ENCODE measurements at regions not wholly inside any gene's neighbourhood (a gene's known extent, or its start where the extent isn't known, plus 50 kb on each side); places are given as distances from the start of the nearest gene placed in this dataset.
A peak's percentile ranks its signal among the peaks of the same experiment; 100 is the strongest.

DNA sequence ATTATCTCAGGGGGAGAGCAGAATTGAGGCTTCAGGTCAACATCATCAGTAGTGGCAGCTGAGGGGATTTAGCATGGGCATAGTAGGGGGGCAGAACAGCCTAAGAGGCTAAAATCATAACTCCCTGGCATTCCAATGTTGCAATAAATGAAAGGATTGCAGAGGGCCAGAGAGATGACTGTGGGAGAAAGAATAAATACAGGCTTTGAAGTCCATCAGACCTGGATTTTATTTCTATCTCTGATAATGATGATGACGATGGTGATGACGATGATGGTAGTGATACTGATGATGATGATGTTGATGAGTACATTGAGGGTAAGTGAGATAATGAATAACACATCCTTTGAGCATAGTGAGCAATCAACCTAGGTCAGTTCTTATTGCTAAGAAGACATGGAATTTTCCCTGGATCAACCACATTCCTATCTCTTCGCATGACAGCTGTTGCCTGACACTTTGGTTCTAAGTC is 107.4 kb upstream of the CDH11 start:
- ChIA-PET CTCF (no interaction called here), POLR2A (no interaction called here)
- Histone ChIP-seq H3K27me3 (ENCODE audit: control insufficient read depth, insufficient read depth, low read length) (no peaks in the 10 kb centered on the region), H3K36me3 (ENCODE audit: control insufficient read depth, insufficient read depth, low read length) (no peaks in the 10 kb centered on the region), H3K4me3 (ENCODE audit: low read depth, low read length) (no peak overlapping the region)
- peak; percentile 8 for DNase-seq (ENCODE audit: low read depth)
- TF ChIP-seq, protein P1, sequence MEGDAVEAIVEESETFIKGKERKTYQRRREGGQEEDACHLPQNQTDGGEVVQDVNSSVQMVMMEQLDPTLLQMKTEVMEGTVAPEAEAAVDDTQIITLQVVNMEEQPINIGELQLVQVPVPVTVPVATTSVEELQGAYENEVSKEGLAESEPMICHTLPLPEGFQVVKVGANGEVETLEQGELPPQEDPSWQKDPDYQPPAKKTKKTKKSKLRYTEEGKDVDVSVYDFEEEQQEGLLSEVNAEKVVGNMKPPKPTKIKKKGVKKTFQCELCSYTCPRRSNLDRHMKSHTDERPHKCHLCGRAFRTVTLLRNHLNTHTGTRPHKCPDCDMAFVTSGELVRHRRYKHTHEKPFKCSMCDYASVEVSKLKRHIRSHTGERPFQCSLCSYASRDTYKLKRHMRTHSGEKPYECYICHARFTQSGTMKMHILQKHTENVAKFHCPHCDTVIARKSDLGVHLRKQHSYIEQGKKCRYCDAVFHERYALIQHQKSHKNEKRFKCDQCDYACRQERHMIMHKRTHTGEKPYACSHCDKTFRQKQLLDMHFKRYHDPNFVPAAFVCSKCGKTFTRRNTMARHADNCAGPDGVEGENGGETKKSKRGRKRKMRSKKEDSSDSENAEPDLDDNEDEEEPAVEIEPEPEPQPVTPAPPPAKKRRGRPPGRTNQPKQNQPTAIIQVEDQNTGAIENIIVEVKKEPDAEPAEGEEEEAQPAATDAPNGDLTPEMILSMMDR (IDR thresholded peaks at IDR 0.05; ENCODE audit: insufficient read depth, low read depth, low read length), result no peak

DNA sequence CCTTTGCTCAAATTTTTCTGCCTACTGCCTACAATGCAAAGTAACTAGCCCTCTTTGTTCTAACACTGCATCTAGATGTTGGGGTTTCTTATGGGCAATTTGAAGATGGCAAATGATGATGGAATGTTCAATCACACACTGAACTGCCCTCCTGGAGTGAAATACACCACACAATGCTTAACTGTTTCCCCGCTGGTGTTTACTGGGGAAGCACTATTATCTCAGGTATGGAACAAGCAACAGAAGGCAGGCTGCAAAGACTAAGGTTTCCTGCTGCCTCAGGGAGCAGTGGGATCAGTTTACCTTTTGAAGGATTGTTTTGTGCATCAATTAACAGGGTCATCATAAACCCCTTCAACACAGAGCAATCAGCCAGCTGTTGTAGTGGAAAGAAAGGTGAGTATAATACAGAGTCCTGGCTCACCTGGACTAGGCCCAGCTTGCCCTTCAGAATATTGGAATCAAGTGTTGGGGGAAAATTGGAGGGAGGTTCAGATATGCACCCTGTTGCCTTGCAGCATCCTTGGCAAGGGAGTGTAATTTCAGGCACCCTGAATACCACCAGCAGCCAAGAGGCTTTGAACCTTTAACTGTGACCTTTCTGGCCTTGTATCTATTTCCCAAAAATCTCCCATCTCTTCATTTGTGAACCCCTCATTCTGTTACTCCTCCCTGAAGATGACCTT is 105.4 kb upstream of the CDH11 start:
- DNase-seq (ENCODE audit: low read depth), result no peak
- POLR2A ChIA-PET, result no interaction called here
- TF ChIP-seq, protein P1 (IDR thresholded peaks at IDR 0.05; ENCODE audit: insufficient read depth, low read depth, low read length), result no peak
- Histone ChIP-seq H3K4me3 (ENCODE audit: low read depth, low read length) (no peak overlapping the region), H3K27me3 (ENCODE audit: control insufficient read depth, insufficient read depth, low read length) (no peaks in the 10 kb centered on the region), H3K36me3 (ENCODE audit: control insufficient read depth, insufficient read depth, low read length) (no peaks in the 10 kb centered on the region)
- CTCF ChIA-PET, result no interaction called here

DNA sequence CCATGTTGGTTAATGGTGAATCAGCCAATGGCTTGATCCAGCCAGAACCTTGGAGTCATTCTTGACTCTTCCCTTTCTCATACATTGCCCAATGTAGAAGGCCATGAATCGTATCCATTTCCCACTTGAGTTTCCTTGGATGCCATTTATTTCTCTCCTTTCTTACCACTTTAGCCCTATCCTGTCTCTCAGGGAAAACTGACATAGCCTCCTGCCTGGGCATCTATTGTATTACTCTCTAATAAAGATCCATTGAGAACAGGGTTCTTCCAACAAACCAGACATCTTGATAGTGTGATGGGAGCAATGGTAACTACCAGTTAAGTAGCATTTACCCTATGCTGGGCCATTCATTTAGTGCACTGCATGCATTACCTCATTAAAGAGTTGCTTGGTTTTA is 104.2 kb upstream of the CDH11 start:
- Histone ChIP-seq H3K4me3 (ENCODE audit: low read depth, low read length) (no peak overlapping the region), H3K36me3 (ENCODE audit: control insufficient read depth, insufficient read depth, low read length) (no peaks in the 10 kb centered on the region), H3K27me3 (ENCODE audit: control insufficient read depth, insufficient read depth, low read length) (no peaks in the 10 kb centered on the region)
- ChIA-PET POLR2A (no interaction called here), CTCF (interaction anchor here (1.0 kb wide), 1 partner anchor 15 kb away, joined by 5 read pairs; no protein-coding TSS in a partner anchor)
- DNase-seq (ENCODE audit: low read depth), result no peak
- TF ChIP-seq, protein P1 (IDR thresholded peaks at IDR 0.05; ENCODE audit: insufficient read depth, low read depth, low read length), result no peak

DNA sequence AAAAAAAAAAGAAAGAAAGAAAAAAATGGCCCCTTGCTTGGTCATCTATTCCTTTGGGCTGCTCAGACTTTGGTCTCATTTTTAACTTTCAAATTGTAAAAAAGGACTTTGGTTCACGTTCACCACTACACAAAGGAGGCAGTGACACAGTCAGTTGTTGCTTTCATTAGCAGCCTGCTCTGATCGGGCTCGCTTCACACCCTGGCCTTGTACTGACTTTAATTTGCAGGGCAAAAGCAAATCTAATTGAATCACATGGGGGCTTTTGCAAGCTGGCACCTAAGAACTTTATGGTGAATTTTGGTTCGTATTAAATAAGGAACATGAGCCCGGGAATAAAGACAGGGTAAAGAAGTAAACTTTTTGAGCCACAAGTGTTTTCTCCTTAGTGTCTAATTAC is 103.6 kb upstream of the CDH11 start:
- H3K27me3 ChIP-seq (ENCODE audit: control insufficient read depth, insufficient read depth, low read length), result no peaks in the 10 kb centered on the region
- TF ChIP-seq, protein P1 (IDR thresholded peaks at IDR 0.05; ENCODE audit: insufficient read depth, low read depth, low read length), result no peak
- no peaks in the 10 kb centered on the region for H3K36me3 ChIP-seq (ENCODE audit: control insufficient read depth, insufficient read depth, low read length)
- ChIA-PET CTCF (interaction anchor here (1.0 kb wide), 1 partner anchor 16 kb away, joined by 5 read pairs; no protein-coding TSS in a partner anchor), POLR2A (no interaction called here)
- no peak overlapping the region for H3K4me3 ChIP-seq (ENCODE audit: low read depth, low read length)
- no peak for DNase-seq (ENCODE audit: low read depth)

DNA sequence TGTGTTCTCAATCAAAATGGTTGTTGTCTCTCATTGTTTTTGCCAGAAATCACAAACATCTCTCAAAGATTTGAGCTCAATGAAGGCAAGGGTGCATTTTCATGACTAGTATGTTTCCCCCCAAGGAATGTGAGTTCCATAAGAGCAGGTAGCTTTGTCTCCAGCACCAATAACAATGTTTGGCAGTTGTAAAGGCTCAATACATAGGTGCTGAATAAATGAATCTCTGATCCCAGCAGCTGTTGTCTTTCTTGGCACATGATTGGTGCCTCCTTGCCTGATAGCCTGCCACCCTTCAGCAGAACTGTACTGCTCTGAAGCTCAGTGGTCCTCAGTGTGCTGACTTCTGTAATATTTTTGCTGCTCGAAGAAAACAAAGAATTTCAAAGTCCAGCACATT is 103.1 kb upstream of the CDH11 start:
- Histone ChIP-seq H3K36me3 (ENCODE audit: control insufficient read depth, insufficient read depth, low read length) (no peaks in the 10 kb centered on the region), H3K27me3 (ENCODE audit: control insufficient read depth, insufficient read depth, low read length) (no peaks in the 10 kb centered on the region), H3K4me3 (ENCODE audit: low read depth, low read length) (no peak overlapping the region)
- no peak for DNase-seq (ENCODE audit: low read depth)
- CTCF ChIA-PET, result no interaction called here
- TF ChIP-seq, protein P1 (IDR thresholded peaks at IDR 0.05; ENCODE audit: insufficient read depth, low read depth, low read length), result no peak
- POLR2A ChIA-PET, result no interaction called here
